GF-D8 (cell line): ENCODE measurements at regions not wholly inside any gene's neighbourhood (a gene's known extent, or its start where the extent isn't known, plus 50 kb on each side); places are given as distances from the start of the nearest gene placed in this dataset.

ENCODE experiments used
- DNase-seq: peaks from one replicate; lab custom pipeline; 2025; lab: John Stamatoyannopoulos, UW

DNA sequence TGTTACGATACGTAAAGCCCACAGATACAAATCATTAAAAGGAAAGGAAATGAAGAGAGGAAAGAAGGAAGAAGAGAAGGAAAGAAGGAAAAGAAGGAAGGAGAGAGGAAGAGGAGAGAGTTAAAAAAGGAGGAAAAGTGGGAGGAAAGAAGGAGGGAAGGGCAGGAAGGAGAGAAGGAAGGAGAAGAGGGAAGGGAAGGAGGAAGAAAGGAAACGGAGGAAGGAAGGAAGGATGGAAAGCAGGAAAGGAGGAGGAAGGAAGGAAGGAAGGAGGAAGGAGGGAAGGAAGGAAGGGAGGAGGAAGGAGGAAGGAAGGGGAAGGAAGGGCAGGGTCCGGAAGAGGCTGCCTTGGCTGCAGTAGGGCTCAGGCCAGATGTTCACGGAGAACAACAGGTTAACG, 95.2 kb downstream of the ENGASE start:
- no peak for DNase-seq

DNA sequence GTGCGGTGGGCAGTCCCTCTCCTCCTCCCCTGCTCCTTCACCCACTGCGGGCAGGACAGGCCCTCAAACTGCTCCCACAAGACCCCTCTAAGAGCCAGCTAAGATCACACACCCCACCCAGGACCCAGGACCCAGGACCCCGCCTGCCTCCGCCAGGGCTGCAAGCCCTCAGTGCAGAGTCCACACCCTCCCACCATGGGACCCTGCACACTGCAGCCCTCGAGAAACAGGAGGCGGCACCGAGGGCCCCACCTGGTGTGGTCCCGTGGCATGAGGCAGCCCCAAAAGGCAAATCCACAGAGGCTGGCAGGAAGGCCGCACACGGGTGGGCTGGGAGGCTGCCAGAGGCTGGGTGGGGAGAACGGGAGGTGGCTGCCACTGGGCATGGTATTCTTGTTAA, 94.7 kb downstream of the ENGASE start:
- DNase-seq, result no peak

GRCh38 chr17:79168486-79169055, 93.9 kb downstream of the ENGASE start:
- DNase-seq, result no peak

- no peak for DNase-seq
Observed at GRCh38 chr17:79167486-79167885, 92.9 kb downstream of the ENGASE start.

GRCh38 chr17:79165756-79166473, 91.3 kb downstream of the ENGASE start:
- DNase-seq, result no peak

DNA sequence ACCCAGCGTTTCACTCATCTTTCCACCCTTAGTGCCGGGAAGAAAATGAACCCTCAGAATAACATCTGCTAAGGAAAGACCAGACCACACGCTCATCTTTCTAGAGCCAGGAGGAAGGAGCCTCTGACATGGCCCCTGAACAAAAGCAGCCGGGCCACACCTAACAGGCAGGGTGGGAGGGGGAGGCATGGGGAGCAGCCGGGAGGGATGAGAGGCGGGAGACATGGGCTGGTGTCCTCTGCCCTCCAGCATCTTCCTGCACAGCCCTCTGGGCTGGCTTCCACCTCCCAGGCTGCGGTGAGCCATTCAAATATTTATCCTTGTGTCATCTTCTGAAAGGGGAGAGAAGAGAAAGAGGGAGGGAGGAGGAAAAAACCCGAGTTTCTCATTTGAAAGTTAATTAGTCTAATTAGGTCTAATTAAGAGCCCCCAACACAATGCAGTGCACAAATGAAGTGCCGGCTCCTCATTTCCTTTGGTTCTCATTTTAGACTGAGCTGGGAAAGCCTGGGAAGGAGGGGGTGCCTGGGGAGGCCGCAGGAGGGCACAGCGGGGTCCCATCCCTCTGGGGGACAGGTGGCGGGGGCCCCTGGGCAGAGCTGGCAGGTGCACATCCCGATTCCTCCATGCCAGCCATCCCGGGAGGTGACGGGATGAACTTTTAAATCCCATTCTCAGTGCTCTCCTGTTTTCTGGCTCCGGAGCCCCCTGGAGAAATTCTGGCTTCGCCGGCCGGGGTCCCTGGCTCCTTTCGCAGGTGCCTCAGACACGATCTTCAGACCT, 90.5 kb downstream of the ENGASE start:
- no peak for DNase-seq

- DNase-seq, result no peak
Observed at GRCh38 chr17:79164408-79164807, 89.8 kb downstream of the ENGASE start.

GRCh38 chr17:79163071-79163470, 88.4 kb downstream of the ENGASE start:
- no peak for DNase-seq

DNA sequence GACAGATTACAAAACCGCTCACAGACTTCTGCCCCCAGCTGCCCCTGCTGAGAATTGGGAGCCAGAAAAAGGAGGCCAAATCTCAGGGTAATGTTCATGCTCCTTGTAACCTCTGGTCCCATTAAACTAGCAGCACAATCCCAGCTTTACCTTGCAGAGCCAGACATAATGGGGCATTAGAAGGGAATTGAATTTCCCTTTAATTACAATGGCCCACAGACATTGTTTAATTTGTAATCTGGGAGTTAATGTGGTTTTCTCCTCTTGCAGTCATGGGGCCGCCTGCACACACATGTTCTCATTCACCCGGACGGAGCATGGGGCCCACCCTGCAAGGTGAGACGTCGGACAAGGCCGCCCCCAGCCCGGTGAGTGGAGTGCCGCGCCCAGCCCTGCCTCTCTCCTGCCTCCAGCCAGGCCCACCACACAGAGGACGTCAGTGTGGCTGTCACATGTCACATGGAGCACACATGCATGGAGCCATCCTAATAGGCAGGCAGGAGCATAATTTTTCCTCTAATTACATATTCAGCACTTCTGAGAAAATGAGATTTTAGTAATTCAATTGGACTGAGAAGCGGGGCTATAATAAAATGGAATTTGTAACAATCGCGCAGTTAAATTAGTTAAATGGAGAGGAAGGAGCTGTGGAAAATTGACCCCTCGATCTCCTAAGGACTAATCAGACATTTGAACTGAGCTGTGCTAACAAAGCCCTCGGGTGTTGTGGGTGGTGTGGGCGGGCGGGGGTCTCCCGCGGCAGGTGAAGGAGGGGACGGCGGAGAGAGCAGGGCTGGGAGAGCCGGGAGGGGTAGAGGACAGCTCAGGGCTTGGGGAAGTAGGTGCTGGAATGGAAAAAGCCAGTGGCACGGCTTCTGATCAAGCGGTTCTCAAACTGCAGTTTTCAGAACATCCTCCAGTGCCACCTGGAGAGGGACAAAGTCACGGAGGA, 87.7 kb downstream of the ENGASE start:
- DNase-seq, result no peak

- peak; percentile 10 for DNase-seq
Observed at GRCh38 chr17:79160980-79161636, 86.5 kb downstream of the ENGASE start.

GRCh38 chr17:79159926-79160325, 85.3 kb downstream of the ENGASE start:
- no peak for DNase-seq

GRCh38 chr17:79159471-79159870, 84.8 kb downstream of the ENGASE start:
- DNase-seq, result no peak

GRCh38 chr17:79156463-79157095, 82.0 kb downstream of the ENGASE start:
- DNase-seq, result no peak

GRCh38 chr17:79155701-79156100, 81.1 kb downstream of the ENGASE start:
- no peak for DNase-seq

- no peak for DNase-seq
Observed at GRCh38 chr17:79154951-79155585, 80.4 kb downstream of the ENGASE start.

DNA sequence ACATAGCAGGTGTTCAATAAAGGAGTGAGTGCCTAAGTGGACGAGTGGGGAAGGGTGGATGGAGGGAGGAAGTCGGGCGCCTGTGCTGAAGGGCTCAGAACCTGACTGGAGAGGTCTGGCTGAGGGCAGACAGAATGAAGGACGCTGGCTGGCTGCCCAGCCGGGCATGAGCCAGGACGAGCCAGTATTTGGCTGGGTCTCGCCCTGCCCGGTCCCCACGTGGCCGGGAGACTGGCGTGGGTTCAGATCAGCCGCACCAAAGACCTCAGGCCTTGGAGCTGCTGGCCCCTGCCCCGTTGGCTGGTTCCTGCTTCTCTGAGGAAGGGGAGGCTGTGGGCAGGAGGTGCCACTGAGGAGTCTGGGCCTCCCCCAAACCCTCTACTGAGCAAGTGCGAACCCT, 79.8 kb downstream of the ENGASE start:
- no peak for DNase-seq

DNA sequence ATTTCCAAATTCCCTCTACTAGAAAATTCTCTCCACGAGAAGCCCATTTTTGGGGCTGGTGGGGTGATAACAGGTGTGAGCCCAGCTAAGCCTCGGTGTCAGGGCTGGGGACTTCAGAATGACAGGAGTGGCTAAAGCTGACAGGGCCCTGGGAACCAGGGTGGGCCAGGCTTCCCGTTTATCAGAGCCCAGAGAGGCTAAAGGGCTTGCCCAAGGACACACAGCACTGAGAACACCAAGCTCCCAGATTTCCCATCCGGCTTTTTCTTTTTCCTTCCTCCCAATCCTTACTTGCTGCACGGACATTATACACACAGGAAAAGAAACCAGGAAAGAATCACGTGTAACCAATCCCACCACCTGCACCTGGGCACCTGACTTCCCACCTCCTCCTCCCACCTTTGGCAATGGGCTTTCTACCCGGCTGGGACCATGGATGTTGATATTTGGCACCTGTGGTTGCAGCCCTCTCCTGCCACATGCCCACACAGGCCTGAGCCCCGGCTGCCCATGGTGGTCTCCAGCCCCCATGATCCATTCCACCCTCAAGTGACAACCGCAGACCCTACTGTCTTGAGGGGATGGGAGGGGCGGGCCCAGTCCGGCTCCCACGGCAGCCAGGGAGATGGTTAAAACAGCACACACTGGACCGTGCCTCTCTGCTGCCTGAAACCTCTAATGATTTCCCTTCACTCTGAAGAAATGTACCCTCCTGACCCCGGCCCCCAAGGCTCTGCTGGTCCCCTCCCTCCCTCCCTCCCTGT, 78.9 kb downstream of the ENGASE start:
- no peak for DNase-seq

GRCh38 chr17:79152636-79153035, 78.0 kb downstream of the ENGASE start:
- no peak for DNase-seq

DNA sequence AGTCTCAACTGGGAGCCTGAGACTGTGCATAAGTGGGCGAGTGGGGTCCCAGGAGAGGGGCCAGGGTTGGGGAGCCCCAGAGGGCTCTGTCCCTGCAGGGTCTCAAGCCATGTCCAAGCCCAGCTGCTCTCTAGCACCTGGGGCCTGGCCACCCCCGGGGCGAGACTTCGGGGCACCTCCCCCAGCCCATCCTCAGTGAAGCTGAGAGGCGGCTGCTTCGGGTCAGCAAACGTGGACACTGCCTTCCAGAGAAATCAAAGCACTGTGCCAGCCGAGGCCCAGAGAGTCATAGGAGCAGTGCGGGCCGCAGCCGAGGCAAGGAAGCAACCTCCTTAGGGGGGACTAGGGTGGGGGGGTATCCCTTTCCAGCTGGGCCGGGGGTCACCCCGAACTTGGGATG, 77.5 kb downstream of the ENGASE start:
- DNase-seq, result no peak

DNA sequence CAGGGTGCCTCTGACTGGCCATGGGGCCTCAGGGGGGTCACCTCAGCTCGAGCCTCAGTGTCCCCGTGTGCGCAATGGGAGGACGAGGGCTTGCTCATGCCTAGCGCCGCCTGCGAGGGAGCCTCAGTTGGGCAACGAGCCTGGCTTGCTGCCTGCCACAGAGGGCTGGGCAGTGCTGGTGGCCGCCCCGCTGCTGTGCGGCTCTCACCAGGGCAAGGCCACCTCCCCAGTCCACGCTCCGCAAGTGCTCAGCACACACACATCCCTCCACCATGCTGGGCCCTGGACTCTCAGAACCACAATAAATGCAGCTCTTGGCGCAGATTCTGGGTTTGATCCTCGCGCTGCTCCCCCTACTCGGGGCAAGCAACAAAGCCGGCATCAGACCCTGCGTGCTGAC, 76.2 kb downstream of the ENGASE start:
- DNase-seq, result no peak
